GM12892 (cell line): ENCODE measurements at regions not wholly inside any gene's neighbourhood (a gene's known extent, or its start where the extent isn't known, plus 50 kb on each side); places are given as distances from the start of the nearest gene placed in this dataset.

Experiments used
- POLR2A ChIP-seq: IDR thresholded peaks from 2 replicates; pipeline ENCODE4 v1.6.1; 2011; ENCODE audit warnings: low read depth, low read length, control low read depth
- TAF1 ChIP-seq: IDR thresholded peaks from 2 replicates; pipeline ENCODE4 v1.6.1; 2011; ENCODE audit warnings: low read depth, mild to moderate bottlenecking, control low read depth, low read length, borderline replicate concordance

- TF ChIP-seq POLR2A (no peak), TAF1 (no peak)
Observed at GRCh38 chr3:3516996-3517395, 282.2 kb upstream of the LRRN1 start.
